ENCODE measurements at regions not wholly inside any gene's neighbourhood (a gene's known extent, or its start where the extent isn't known, plus 50 kb on each side); places are given as distances from the start of the nearest gene placed in this dataset.

GRCh38 chr15:47273864-47274263, 443.4 kb upstream of the SEMA6D start:
- H3K36me3 ChIP-seq, result no peaks in the 10 kb centered on the region
- no peak for DNase-seq
- TF ChIP-seq CTCF (IDR thresholded peaks at IDR 0.05) (no peak), POLR2A (IDR thresholded peaks at IDR 0.05) (no peak)
- intact Hi-C loops (cut with DNase I), result no loop called here
- no peak overlapping the region for H3K27ac ChIP-seq
- no peak overlapping the region for H3K4me3 ChIP-seq (replicated peaks in 1 of 3)
- WGBS, 2 donors, result 90 to 94% methylated on average over 3 of the region's 3 CpGs
- H3K4me1 ChIP-seq, result no peaks in the 10 kb centered on the region
- no peaks in the 10 kb centered on the region for H3K9me3 ChIP-seq
- H3K27me3 ChIP-seq, result no peaks in the 10 kb centered on the region

- Histone ChIP-seq H3K9me3 (no peaks in the 10 kb centered on the region), H3K4me3 (replicated peaks in 1 of 3) (no peak overlapping the region), H3K4me1 (no peaks in the 10 kb centered on the region), H3K27me3 (no peaks in the 10 kb centered on the region), H3K27ac (no peak overlapping the region), H3K36me3 (no peaks in the 10 kb centered on the region)
- 63 to 64% methylated on average over 8 of the region's 8 CpGs for WGBS, 2 donors
- no peak for DNase-seq
- TF ChIP-seq CTCF (IDR thresholded peaks at IDR 0.05) (no peak), POLR2A (IDR thresholded peaks at IDR 0.05) (no peak)
- intact Hi-C loops (cut with DNase I), result no loop called here
Measured at GRCh38 chr15:47283246-47283645, 434.1 kb upstream of the SEMA6D start.

- DNase-seq, result no peak
- intact Hi-C loops (cut with DNase I), result no loop called here
- H3K4me3 ChIP-seq (replicated peaks in 1 of 3), result no peak overlapping the region
- H3K9me3 ChIP-seq, result no peaks in the 10 kb centered on the region
- WGBS, 2 donors, result 94 to 97% methylated on average over 6 of the region's 6 CpGs
- no peaks in the 10 kb centered on the region for H3K36me3 ChIP-seq
- TF ChIP-seq CTCF (IDR thresholded peaks at IDR 0.05) (no peak), POLR2A (IDR thresholded peaks at IDR 0.05) (no peak)
- H3K27ac ChIP-seq, result no peak overlapping the region
- peaks cover 18 to 19% of the 10 kb centered on the region in 2 donors for H3K4me1 ChIP-seq
- H3K27me3 ChIP-seq, result no peaks in the 10 kb centered on the region
Measured at GRCh38 chr15:47288794-47289193, 428.5 kb upstream of the SEMA6D start.

- intact Hi-C loops (cut with DNase I), result no loop called here
- 98 to 99% methylated on average over 2 of the region's 2 CpGs for WGBS, 2 donors
- Histone ChIP-seq H3K9me3 (no peaks in the 10 kb centered on the region), H3K4me3 (replicated peaks in 1 of 3) (no peak overlapping the region), H3K27me3 (no peaks in the 10 kb centered on the region), H3K36me3 (no peaks in the 10 kb centered on the region), H3K27ac (no peak overlapping the region), H3K4me1 (peaks cover 24 to 26% of the 10 kb centered on the region in 2 donors)
- DNase-seq, result no peak
- TF ChIP-seq CTCF (IDR thresholded peaks at IDR 0.05) (no peak), POLR2A (IDR thresholded peaks at IDR 0.05) (no peak)
Measured at GRCh38 chr15:47289656-47290055, 427.6 kb upstream of the SEMA6D start.

- H3K27ac ChIP-seq, result peak overlapping the region in 1 of 3 donors; percentile 91
- H3K27me3 ChIP-seq, result no peaks in the 10 kb centered on the region
Measured at GRCh38 chr15:47291767-47292166, 425.5 kb upstream of the SEMA6D start.

More at GRCh38 chr15:47291767-47292166, 425.5 kb upstream of the SEMA6D start:
- peaks cover 35 to 39% of the 10 kb centered on the region in 2 donors for H3K4me1 ChIP-seq
- intact Hi-C loops (cut with DNase I), result no loop called here
- DNase-seq, result no peak
- no peaks in the 10 kb centered on the region for H3K36me3 ChIP-seq
- 95% methylated on average over 2 of the region's 2 CpGs for WGBS, 2 donors
- no peaks in the 10 kb centered on the region for H3K9me3 ChIP-seq
- no peak overlapping the region for H3K4me3 ChIP-seq (replicated peaks in 1 of 3)
- TF ChIP-seq CTCF (IDR thresholded peaks at IDR 0.05) (no peak), POLR2A (IDR thresholded peaks at IDR 0.05) (no peak)

Data from thyroid gland (tissue), 4 donors.